HL-60 (cell line): ENCODE measurements at regions not wholly inside any gene's neighbourhood (a gene's known extent, or its start where the extent isn't known, plus 50 kb on each side); places are given as distances from the start of the nearest gene placed in this dataset.

Experiments
- CTCF ChIP-seq: IDR thresholded peaks from one replicate; pipeline ENCODE4 v1.5.1; 2011; ENCODE audit warnings: low read length, control low read depth, inconsistent platforms; ENCODE audit not compliant: insufficient read depth
- GABPA ChIP-seq: IDR thresholded peaks from 2 replicates; pipeline ENCODE4 v1.6.1; 2012; ENCODE audit warnings: low read depth
- POLR2AphosphoS5 ChIP-seq: IDR thresholded peaks from 2 replicates; pipeline ENCODE4 v1.6.1; 2012; ENCODE audit warnings: low read depth
- REST ChIP-seq: IDR thresholded peaks from 2 replicates; pipeline ENCODE4 v1.6.1; 2012; ENCODE audit warnings: low read depth; ENCODE audit not compliant: insufficient replicate concordance
- SPI1 ChIP-seq: IDR thresholded peaks from 2 replicates; pipeline ENCODE4 v1.6.1; 2012; ENCODE audit warnings: low read depth, mild to moderate bottlenecking, borderline replicate concordance

- TF ChIP-seq CTCF (no peak), GABPA (no peak), POLR2AphosphoS5 (no peak), REST (no peak), SPI1 (no peak)
Measured at GRCh38 chr5:99316484-99316883, 387.7 kb upstream of the CHD1 start.
